ENCODE measurements at regions not wholly inside any gene's neighbourhood (a gene's known extent, or its start where the extent isn't known, plus 50 kb on each side); places are given as distances from the start of the nearest gene placed in this dataset.

- no peak for ATAC-seq
- H3K4me1 ChIP-seq (ENCODE audit: low read depth): no peaks in the 10 kb centered on the region
- DNase-seq: no peak
- H3K4me3 ChIP-seq: no peak overlapping the region
- intact Hi-C loops (cut with DNase I, micrococcal nuclease): no loop called here
- H3K36me3 ChIP-seq (ENCODE audit: low read depth): no peaks in the 10 kb centered on the region
- no peak for TF ChIP-seq CTCF (IDR thresholded peaks at IDR 0.05)
- no peaks in the 10 kb centered on the region for H3K9me3 ChIP-seq
These were observed 220.7 kb upstream of the TMEM161B start for GRCh38 chr5:88489364-88489763.

- Histone ChIP-seq H3K36me3 (ENCODE audit: low read depth) (no peaks in the 10 kb centered on the region), H3K9me3 (no peaks in the 10 kb centered on the region), H3K4me3 (no peak overlapping the region), H3K4me1 (ENCODE audit: low read depth) (no peaks in the 10 kb centered on the region)
- intact Hi-C loops (cut with DNase I, micrococcal nuclease): no loop called here
- ATAC-seq (no peak), DNase-seq (no peak)
- TF ChIP-seq CTCF (IDR thresholded peaks at IDR 0.05): no peak
These were observed 219.9 kb upstream of the TMEM161B start for GRCh38 chr5:88488561-88488960.

- no peak for DNase-seq
- Histone ChIP-seq H3K36me3 (ENCODE audit: low read depth) (no peaks in the 10 kb centered on the region), H3K4me3 (no peak overlapping the region), H3K9me3 (no peaks in the 10 kb centered on the region), H3K4me1 (ENCODE audit: low read depth) (no peaks in the 10 kb centered on the region)
- TF ChIP-seq CTCF (IDR thresholded peaks at IDR 0.05): no peak
- ATAC-seq: no peak
- intact Hi-C loops (cut with DNase I, micrococcal nuclease): no loop called here
These were observed 219.5 kb upstream of the TMEM161B start for GRCh38 chr5:88488130-88488529.

- TF ChIP-seq CTCF (IDR thresholded peaks at IDR 0.05): no peak
- no peaks in the 10 kb centered on the region for H3K4me1 ChIP-seq (ENCODE audit: low read depth)
- no peak for DNase-seq
- no peaks in the 10 kb centered on the region for H3K36me3 ChIP-seq (ENCODE audit: low read depth)
- no peak overlapping the region for H3K4me3 ChIP-seq
- H3K9me3 ChIP-seq: no peaks in the 10 kb centered on the region
- intact Hi-C loops (cut with DNase I, micrococcal nuclease): no loop called here
- no peak for ATAC-seq
These were observed 218.4 kb upstream of the TMEM161B start for GRCh38 chr5:88487066-88487465.

- intact Hi-C loops (cut with DNase I, micrococcal nuclease): no loop called here
- H3K4me3 ChIP-seq: no peak overlapping the region
- no peaks in the 10 kb centered on the region for H3K4me1 ChIP-seq (ENCODE audit: low read depth)
- ATAC-seq (no peak), DNase-seq (no peak)
- no peaks in the 10 kb centered on the region for H3K9me3 ChIP-seq
- TF ChIP-seq CTCF (IDR thresholded peaks at IDR 0.05): no peak
- no peaks in the 10 kb centered on the region for H3K36me3 ChIP-seq (ENCODE audit: low read depth)
These were observed 217.8 kb upstream of the TMEM161B start for GRCh38 chr5:88486431-88486830.

GRCh38 chr5:88485531-88485930 lies 216.9 kb upstream of the TMEM161B start:
- Histone ChIP-seq H3K4me3 (no peak overlapping the region), H3K4me1 (ENCODE audit: low read depth) (no peaks in the 10 kb centered on the region), H3K36me3 (ENCODE audit: low read depth) (no peaks in the 10 kb centered on the region), H3K9me3 (no peaks in the 10 kb centered on the region)
- DNase-seq: no peak
- no peak for ATAC-seq
- TF ChIP-seq CTCF (IDR thresholded peaks at IDR 0.05): no peak
- intact Hi-C loops (cut with DNase I, micrococcal nuclease): no loop called here
